IMR-90 (cell line): ENCODE measurements at regions not wholly inside any gene's neighbourhood (a gene's known extent, or its start where the extent isn't known, plus 50 kb on each side); places are given as distances from the start of the nearest gene placed in this dataset.

ENCODE experiments used
- ATAC-seq: fragments of 200-7000 bp; cut with Tn5 transposase; 2 replicates; pipeline ENCODE4 v1.9.1; 2020; ENCODE audit warnings: low read depth, mild to moderate bottlenecking, moderate library complexity
- BruUV-seq: library from RNA; stranded (reverse); fragments of 400-500 nt; replicated peaks from 2 replicates; lab custom pipeline; 2021; lab: Mats Ljungman, UMichigan
- CTCF ChIA-PET: fragments of 300-600 bp; formaldehyde crosslinking; extraction: SDS; loops from one replicate; lab custom pipeline; 2021; ENCODE audit warnings: antibody characterized with exemption; lab: Yijun Ruan, JAX
- POLR2A ChIA-PET: fragments of 300-600 bp; sonication (Branson Sonifier 250); formaldehyde crosslinking; loops from one replicate; lab custom pipeline; 2022; ENCODE audit warnings: antibody characterized with exemption; ENCODE audit not compliant: unreplicated experiment; lab: Charles Lee
- DNase-seq: peaks from one replicate; pipeline ENCODE4 v3.0.0; 2013
- H2AFZ ChIP-seq: replicated peaks from 2 replicates; pipeline ENCODE3; 2013; ENCODE audit warnings: low read length, mild to moderate bottlenecking; ENCODE audit not compliant: poor library complexity
- H2AK5ac ChIP-seq: 2 replicates; pipeline ENCODE4 v1.6.1; 2013; ENCODE audit warnings: low read depth, low read length, inconsistent platforms
- H2AK9ac ChIP-seq: replicated peaks from 2 replicates; pipeline ENCODE3; 2013; ENCODE audit warnings: mild to moderate bottlenecking, low read depth, low read length, moderate library complexity; ENCODE audit not compliant: poor library complexity
- H2BK120ac ChIP-seq: 2 replicates; pipeline ENCODE4 v1.6.1; 2013; ENCODE audit warnings: low read depth, low read length, inconsistent platforms
- H2BK15ac ChIP-seq: 3 replicates; pipeline ENCODE4 v1.6.1; 2013; ENCODE audit warnings: low read depth, low read length, inconsistent platforms
- H2BK20ac ChIP-seq: 2 replicates; pipeline ENCODE4 v1.6.1; 2013; ENCODE audit warnings: low read depth, mild to moderate bottlenecking, inconsistent platforms, low read length, moderate library complexity
- H2BK5ac ChIP-seq: 2 replicates; pipeline ENCODE4 v1.6.1; 2013; ENCODE audit warnings: mild to moderate bottlenecking, low read depth, low read length, inconsistent platforms; ENCODE audit not compliant: poor library complexity, severe bottlenecking
- H3K14ac ChIP-seq: replicated peaks from 2 replicates; pipeline ENCODE4 v1.6.1; 2013; ENCODE audit warnings: low read depth, low read length, inconsistent platforms
- H3K18ac ChIP-seq: 2 replicates; pipeline ENCODE4 v1.6.1; 2013; ENCODE audit warnings: low read depth, low read length, control low read depth
- H3K23ac ChIP-seq: 2 replicates; pipeline ENCODE4 v1.6.1; 2013; ENCODE audit warnings: low read depth, low read length, inconsistent platforms
- H3K27ac ChIP-seq: 2 replicates; pipeline ENCODE4 v1.5.1; 2013; ENCODE audit warnings: mild to moderate bottlenecking, control low read depth, low read length; ENCODE audit not compliant: insufficient read depth
- H3K27me3 ChIP-seq: 2 replicates; pipeline ENCODE4 v1.6.1; 2013; ENCODE audit warnings: low read length; ENCODE audit not compliant: control insufficient read depth, insufficient read depth
- H3K36me3 ChIP-seq: 2 replicates; pipeline ENCODE4 v1.6.1; 2013; ENCODE audit warnings: low read length, mixed read lengths; ENCODE audit not compliant: control insufficient read depth, insufficient read depth
- H3K4ac ChIP-seq: 2 replicates; pipeline ENCODE4 v1.6.1; 2013; ENCODE audit warnings: low read depth, low read length, inconsistent platforms
- H3K4me1 ChIP-seq: 2 replicates; pipeline ENCODE4 v1.6.1; 2013; ENCODE audit warnings: low read length, mixed read lengths; ENCODE audit not compliant: control insufficient read depth, insufficient read depth
- H3K4me2 ChIP-seq: 2 replicates; pipeline ENCODE4 v1.6.1; 2013; ENCODE audit warnings: low read depth, mild to moderate bottlenecking, control low read depth, low read length, moderate library complexity
- H3K4me3 ChIP-seq: 2 replicates; pipeline ENCODE4 v1.5.1; 2013; ENCODE audit warnings: low read depth, mild to moderate bottlenecking, control low read depth, low read length, moderate library complexity; ENCODE audit not compliant: insufficient read depth
- H3K56ac ChIP-seq: 2 replicates; pipeline ENCODE4 v1.6.1; 2013; ENCODE audit warnings: low read length, inconsistent platforms; ENCODE audit not compliant: insufficient read depth; ENCODE audit errors: extremely low read depth
- H3K79me1 ChIP-seq, 2 experiments: 2 replicates each; pipeline ENCODE4 v1.6.1; 2013; ENCODE audit warnings: low read length in 2 of 2, inconsistent platforms in 1 of 2, low read depth in 1 of 2
- H3K9ac ChIP-seq: 2 replicates; pipeline ENCODE4 v1.6.1; 2013; ENCODE audit warnings: low read depth, low read length, control low read depth
- H3K9me1 ChIP-seq: 2 replicates; pipeline ENCODE4 v1.6.1; 2013; ENCODE audit warnings: low read length, inconsistent platforms; ENCODE audit not compliant: insufficient read depth
- H3K9me3 ChIP-seq: 2 replicates; pipeline ENCODE4 v1.6.1; 2013; ENCODE audit warnings: low read length; ENCODE audit not compliant: control insufficient read depth, insufficient read depth
- H4K20me1 ChIP-seq: 2 replicates; pipeline ENCODE4 v1.6.1; 2013; ENCODE audit warnings: low read length, inconsistent platforms; ENCODE audit not compliant: insufficient read depth
- H4K5ac ChIP-seq: 2 replicates; pipeline ENCODE4 v1.6.1; 2013; ENCODE audit warnings: mild to moderate bottlenecking, low read depth, low read length, control low read depth
- H4K8ac ChIP-seq, 2 experiments: 2 replicates each; pipeline ENCODE4 v1.6.1; 2013; ENCODE audit warnings: low read depth in 2 of 2, low read length in 2 of 2, control low read depth in 1 of 2, inconsistent platforms in 1 of 2
- H4K91ac ChIP-seq: 2 replicates; pipeline ENCODE4 v1.6.1; 2013; ENCODE audit warnings: low read depth, low read length, inconsistent platforms; ENCODE audit not compliant: insufficient read depth
- CEBPB ChIP-seq: IDR thresholded peaks from 2 replicates; pipeline ENCODE4 v1.6.1; 2012; ENCODE audit warnings: low read depth, low read length, improper control_type of control experiment
- WGBS, 2 experiments: methylation state at CpG; one replicate each; pipeline versions ENCODE4 v1.1.5 to v1.1.7; 2013; ENCODE audit warnings: missing lambda C conversion rate in 2 of 2; ENCODE audit not compliant: insufficient read length in 1 of 2; ENCODE audit errors: extremely low coverage in 2 of 2; 5-methylcytosine and 5-hydroxymethylcytosine counted together
- dilution Hi-C: fragments of 300-500 bp; cut with HindIII; formaldehyde crosslinking; loops from one replicate; pipeline ENCODE4 v1.14.3; 2018; ENCODE audit warnings: low sequenced_read_pairs; ENCODE audit not compliant: unreplicated experiment
- in situ Hi-C: fragments of 300-500 bp; cut with MboI; formaldehyde crosslinking; loops from 3 replicates; pipeline ENCODE4 v1.14.3; 2019; ENCODE audit warnings: low sequenced_read_pairs, inconsistent platforms, mixed read lengths
- intact Hi-C: fragments of 100-400 bp; cut with micrococcal nuclease; formaldehyde crosslinking; loops from 2 replicates; pipeline ENCODE4 v1.10.0; 2022

- Histone ChIP-seq H3K79me1 (no peaks in the 10 kb centered on the region), H3K9me1 (no peaks in the 10 kb centered on the region), H3K4me3 (no peak overlapping the region), H4K20me1 (no peaks in the 10 kb centered on the region), H4K8ac (no peak overlapping the region), H3K18ac (no peak overlapping the region), H4K91ac (no peak overlapping the region), H2BK5ac (no peak overlapping the region), H2BK15ac (no peak overlapping the region), H3K9me3 (no peaks in the 10 kb centered on the region), H3K36me3 (no peaks in the 10 kb centered on the region), H3K4ac (no peak overlapping the region), H3K56ac (no peak overlapping the region), H4K5ac (no peak overlapping the region), H3K4me2 (no peak overlapping the region), H3K9ac (no peak overlapping the region), H3K23ac (no peak overlapping the region), H2AK9ac (no peak overlapping the region), H2AK5ac (no peak overlapping the region), H3K27ac (no peak overlapping the region), H2AFZ (no peak overlapping the region), H2BK120ac (no peak overlapping the region), H3K27me3 (no peaks in the 10 kb centered on the region), H2BK20ac (no peak overlapping the region), H3K14ac (no peak overlapping the region), H3K4me1 (no peaks in the 10 kb centered on the region)
- dilution Hi-C loops = no loop called here
- BruUV-seq = no TSS peak
- intact Hi-C loops = no loop called here
- TF ChIP-seq CEBPB = no peak
- POLR2A ChIA-PET = no interaction called here
- no peak for DNase-seq
- CTCF ChIA-PET = no interaction called here
- no CpG with 5 or more reads among the region's 3 CpGs for WGBS, 2 experiments
- no peak for ATAC-seq
- in situ Hi-C loops = no loop called here
Observed at GRCh38 chr17:51375771-51376170, 115.4 kb downstream of the UTP18 start.
